SK-N-SH (cell line): ENCODE measurements at regions not wholly inside any gene's neighbourhood (a gene's known extent, or its start where the extent isn't known, plus 50 kb on each side); places are given as distances from the start of the nearest gene placed in this dataset.

Experiments
- CTCF ChIA-PET: fragments of 300-600, 350-600 bp; formaldehyde crosslinking; extraction: SDS; loops from one replicate; lab custom pipeline; 2021; lab: Yijun Ruan, JAX
- POLR2A ChIA-PET: fragments of 350-600 bp; sonication (Branson Sonifier 250); formaldehyde crosslinking; extraction: SDS; loops from one replicate; lab custom pipeline; 2020; ENCODE audit warnings: antibody characterized with exemption, inconsistent platforms; lab: Yijun Ruan, JAX
- DNase-seq: peaks from one replicate; pipeline ENCODE4 v3.0.0; 2012
- H2AFZ ChIP-seq: fragments of 200-600 bp; sonication (generic); 2 replicates; pipeline ENCODE4 v1.8.1; 2016; ENCODE audit warnings: antibody characterized with exemption, mild to moderate bottlenecking, low read depth
- H3F3A ChIP-seq: fragments of 200-600 bp; sonication (generic); replicated peaks from 2 replicates; pipeline ENCODE3; 2016; ENCODE audit warnings: antibody characterized with exemption, mild to moderate bottlenecking; ENCODE audit not compliant: insufficient read depth
- H3K27ac ChIP-seq, 2 experiments: fragments of 200-500 bp in 1 of 2; fragments of 200-600 bp in 1 of 2; sonication (Bioruptor generic) in 1 of 2; sonication (generic), shearing (Covaris generic) in 1 of 2; 2 replicates each; pipeline versions ENCODE4 v1.5.1 to v1.6.1; 2014 to 2016; ENCODE audit warnings: low read depth in 2 of 2, inconsistent platforms in 1 of 2, low read length in 1 of 2, mild to moderate bottlenecking in 1 of 2, mixed read lengths in 1 of 2
- H3K27me3 ChIP-seq: fragments of 200-600 bp; sonication (generic), shearing (Covaris generic); 2 replicates; pipeline ENCODE4 v1.6.1; 2016; ENCODE audit warnings: mixed run types; ENCODE audit not compliant: insufficient read depth
- H3K36me3 ChIP-seq, 2 experiments: fragments of 200-500 bp in 1 of 2; fragments of 200-600 bp in 1 of 2; sonication (Bioruptor generic) in 1 of 2; sonication (generic) in 1 of 2; replicated peaks in 1 of 2; 2 replicates each; pipeline versions ENCODE3 to v1.5.1; 2014 to 2016; ENCODE audit warnings: low read length in 1 of 2, mild to moderate bottlenecking in 1 of 2; ENCODE audit not compliant: insufficient read depth in 2 of 2, control insufficient read depth in 1 of 2
- H3K4me1 ChIP-seq, 2 experiments: fragments of 200-500 bp in 1 of 2; fragments of 200-600 bp in 1 of 2; sonication (Bioruptor generic) in 1 of 2; sonication (generic), shearing (Covaris generic) in 1 of 2; 2 replicates each; pipeline versions ENCODE4 v1.5.1 to v1.6.1; 2014 to 2016; ENCODE audit warnings: low read depth in 1 of 2, low read length in 1 of 2, mixed run types in 1 of 2; ENCODE audit not compliant: insufficient read depth in 2 of 2, control insufficient read depth in 1 of 2
- H3K4me2 ChIP-seq: fragments of 200-600 bp; sonication (generic), shearing (Covaris generic); 2 replicates; pipeline ENCODE4 v1.6.1; 2017; ENCODE audit warnings: mixed run types
- H3K4me3 ChIP-seq, 2 experiments: fragments of 200-500 bp in 1 of 2; fragments of 200-600 bp in 1 of 2; sonication (Bioruptor generic) in 1 of 2; sonication (generic), shearing (Covaris generic) in 1 of 2; 2 replicates each; pipeline versions ENCODE4 v1.5.1 to v1.8.1; 2014 to 2016; ENCODE audit warnings: low read depth in 2 of 2, inconsistent platforms in 1 of 2, low read length in 1 of 2, mild to moderate bottlenecking in 1 of 2, mixed read lengths in 1 of 2, moderate library complexity in 1 of 2
- H3K79me2 ChIP-seq: fragments of 200-600 bp; sonication (generic); 2 replicates; pipeline ENCODE4 v1.8.1; 2017; ENCODE audit warnings: mild to moderate bottlenecking; ENCODE audit not compliant: insufficient read depth
- H3K9ac ChIP-seq: fragments of 200-600 bp; sonication (generic); 2 replicates; pipeline ENCODE4 v1.6.1; 2017; ENCODE audit warnings: mixed run types
- H3K9me2 ChIP-seq: fragments of 200-600 bp; sonication (generic); 2 replicates; pipeline ENCODE4 v1.6.1; 2017; ENCODE audit warnings: mixed run types
- H3K9me3 ChIP-seq: fragments of 200-600 bp; sonication (generic); 2 replicates; pipeline ENCODE4 v1.6.1; 2017; ENCODE audit warnings: mixed run types, mild to moderate bottlenecking, moderate library complexity
- H4K20me1 ChIP-seq: fragments of 200-600 bp; sonication (generic); 2 replicates; pipeline ENCODE4 v1.6.1; 2017; ENCODE audit warnings: mild to moderate bottlenecking, mixed run types; ENCODE audit not compliant: insufficient read depth
- ELF1 ChIP-seq: IDR thresholded peaks from 2 replicates; pipeline ENCODE4 v1.4.0; 2012
- EP300 ChIP-seq, 2 experiments: IDR thresholded peaks; 2 replicates each; pipeline versions ENCODE4 v1.4.0 to v1.6.1; 2012; ENCODE audit warnings: borderline replicate concordance in 1 of 2, low read depth in 1 of 2, low read length in 1 of 2
- EZH2phosphoT487 ChIP-seq: fragments of 200-600 bp; sonication (generic); IDR thresholded peaks from 2 replicates; pipeline ENCODE4 v1.6.1; 2017; ENCODE audit warnings: low read depth, mixed run types, mild to moderate bottlenecking, antibody characterized with exemption, moderate library complexity, borderline replicate concordance
- FOSL2 ChIP-seq: IDR thresholded peaks from 2 replicates; pipeline ENCODE4 v1.4.0; 2012; ENCODE audit warnings: low read depth, mild to moderate bottlenecking, moderate library complexity, borderline replicate concordance
- FOXM1 ChIP-seq: IDR thresholded peaks from 2 replicates; pipeline ENCODE4 v1.4.0; 2012; ENCODE audit warnings: low read depth, mild to moderate bottlenecking
- JUND ChIP-seq: IDR thresholded peaks from 2 replicates; pipeline ENCODE4 v1.4.0; 2012
- MXI1 ChIP-seq: IDR thresholded peaks from 2 replicates; pipeline ENCODE4 v1.6.1; 2012; ENCODE audit warnings: mild to moderate bottlenecking, low read depth, low read length, improper control_type of control experiment
- NFIC ChIP-seq: IDR thresholded peaks from 2 replicates; pipeline ENCODE4 v1.4.0; 2012; ENCODE audit warnings: borderline replicate concordance
- POLR2AphosphoS5 ChIP-seq: IDR thresholded peaks from 2 replicates; pipeline ENCODE4 v1.6.1; 2012; ENCODE audit warnings: low read depth, low read length
- RCOR1 ChIP-seq: fragments of 150-350 bp; IDR thresholded peaks from 2 replicates; pipeline ENCODE4 v1.6.1; 2017; ENCODE audit warnings: antibody characterized with exemption, low read length
- RFX5 ChIP-seq: IDR thresholded peaks from 2 replicates; pipeline ENCODE4 v1.6.1; 2012; ENCODE audit warnings: mild to moderate bottlenecking, improper control_type of control experiment, low read length
- SMC3 ChIP-seq: IDR thresholded peaks from 2 replicates; pipeline ENCODE4 v1.6.1; 2012; ENCODE audit warnings: low read depth, low read length, improper control_type of control experiment
- TAF1 ChIP-seq: IDR thresholded peaks from 2 replicates; pipeline ENCODE4 v1.6.1; 2012; ENCODE audit warnings: low read depth, mild to moderate bottlenecking, low read length, moderate library complexity, borderline replicate concordance
- TCF12 ChIP-seq: IDR thresholded peaks from 2 replicates; pipeline ENCODE4 v1.4.0; 2012
- YY1 ChIP-seq: IDR thresholded peaks from 2 replicates; pipeline ENCODE4 v1.4.0; 2012; ENCODE audit warnings: low read depth, mild to moderate bottlenecking
- WGBS: methylation state at CpG from one replicate; pipeline ENCODE4 v1.1.6; 2017; ENCODE audit warnings: low lambda C conversion rate; 5-methylcytosine and 5-hydroxymethylcytosine counted together
- TF ChIP-seq, protein P1 (sequence below): IDR thresholded peaks from 2 replicates; pipeline ENCODE4 v1.4.0; 2012; ENCODE audit warnings: low read depth
- TF ChIP-seq, protein P2 (sequence below): IDR thresholded peaks from 2 replicates; pipeline ENCODE4 v1.6.1; 2012; ENCODE audit warnings: mild to moderate bottlenecking, low read depth, low read length, moderate library complexity
- TF ChIP-seq, protein P3 (sequence below): IDR thresholded peaks from 2 replicates; pipeline ENCODE4 v1.4.0; 2012; ENCODE audit warnings: low read depth, borderline replicate concordance
- TF ChIP-seq, protein P4 (sequence below): fragments of 200-600 bp; sonication (generic); IDR thresholded peaks from 2 replicates; pipeline ENCODE4 v1.6.1; 2017; ENCODE audit warnings: antibody characterized with exemption, mild to moderate bottlenecking, moderate library complexity
- TF ChIP-seq, protein P5 (sequence below): fragments of 150-350 bp; IDR thresholded peaks from 2 replicates; pipeline ENCODE4 v1.6.1; 2016; ENCODE audit warnings: mild to moderate bottlenecking, low read depth, low read length

DNA sequence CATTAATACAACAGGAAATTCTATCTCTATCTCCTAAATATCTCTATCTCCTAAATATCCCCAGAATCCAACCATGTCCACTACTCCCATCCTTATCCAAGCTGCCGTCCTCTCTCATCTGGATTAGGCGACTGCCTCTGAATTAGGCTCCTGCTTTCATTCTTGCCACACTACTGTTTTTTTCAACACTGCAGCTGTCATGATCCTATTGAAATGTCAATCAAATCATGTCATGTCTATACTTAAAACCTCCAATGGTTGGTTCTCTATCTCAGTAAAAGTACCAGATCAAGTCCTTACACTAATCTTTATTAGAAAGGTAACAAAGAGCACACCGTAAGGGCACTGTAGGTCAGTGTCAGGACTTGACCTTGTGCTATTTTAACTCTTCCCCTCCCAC, 82.0 kb upstream of the NFIA start:
- no peak overlapping the region for H3K4me3 ChIP-seq
- H3K9me2 ChIP-seq: no peaks in the 10 kb centered on the region
- H3K27me3 ChIP-seq: no peaks in the 10 kb centered on the region
- no peaks in the 10 kb centered on the region for H3K9me3 ChIP-seq
- no peaks in the 10 kb centered on the region for H3F3A ChIP-seq
- H4K20me1 ChIP-seq: no peaks in the 10 kb centered on the region
- H3K36me3 ChIP-seq: no peaks in the 10 kb centered on the region
- CTCF ChIA-PET: no interaction called here
- no peak overlapping the region for H3K27ac ChIP-seq
- no peak for DNase-seq
- no peak overlapping the region for H3K4me2 ChIP-seq
- no peak overlapping the region for H2AFZ ChIP-seq
- TF ChIP-seq TAF1 (no peak), MXI1 (no peak), EZH2phosphoT487 (no peak), JUND (no peak), SMC3 (no peak), FOSL2 (no peak), RCOR1 (no peak), NFIC (no peak), ELF1 (no peak), POLR2AphosphoS5 (no peak), EP300 (IDR thresholded peaks at IDR 0.05; ENCODE audit: borderline replicate concordance in 1 of 2, low read depth in 1 of 2, low read length in 1 of 2) (no peak)
- TF ChIP-seq, protein P1, sequence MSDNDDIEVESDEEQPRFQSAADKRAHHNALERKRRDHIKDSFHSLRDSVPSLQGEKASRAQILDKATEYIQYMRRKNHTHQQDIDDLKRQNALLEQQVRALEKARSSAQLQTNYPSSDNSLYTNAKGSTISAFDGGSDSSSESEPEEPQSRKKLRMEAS: no peak
- TF ChIP-seq, protein P2, sequence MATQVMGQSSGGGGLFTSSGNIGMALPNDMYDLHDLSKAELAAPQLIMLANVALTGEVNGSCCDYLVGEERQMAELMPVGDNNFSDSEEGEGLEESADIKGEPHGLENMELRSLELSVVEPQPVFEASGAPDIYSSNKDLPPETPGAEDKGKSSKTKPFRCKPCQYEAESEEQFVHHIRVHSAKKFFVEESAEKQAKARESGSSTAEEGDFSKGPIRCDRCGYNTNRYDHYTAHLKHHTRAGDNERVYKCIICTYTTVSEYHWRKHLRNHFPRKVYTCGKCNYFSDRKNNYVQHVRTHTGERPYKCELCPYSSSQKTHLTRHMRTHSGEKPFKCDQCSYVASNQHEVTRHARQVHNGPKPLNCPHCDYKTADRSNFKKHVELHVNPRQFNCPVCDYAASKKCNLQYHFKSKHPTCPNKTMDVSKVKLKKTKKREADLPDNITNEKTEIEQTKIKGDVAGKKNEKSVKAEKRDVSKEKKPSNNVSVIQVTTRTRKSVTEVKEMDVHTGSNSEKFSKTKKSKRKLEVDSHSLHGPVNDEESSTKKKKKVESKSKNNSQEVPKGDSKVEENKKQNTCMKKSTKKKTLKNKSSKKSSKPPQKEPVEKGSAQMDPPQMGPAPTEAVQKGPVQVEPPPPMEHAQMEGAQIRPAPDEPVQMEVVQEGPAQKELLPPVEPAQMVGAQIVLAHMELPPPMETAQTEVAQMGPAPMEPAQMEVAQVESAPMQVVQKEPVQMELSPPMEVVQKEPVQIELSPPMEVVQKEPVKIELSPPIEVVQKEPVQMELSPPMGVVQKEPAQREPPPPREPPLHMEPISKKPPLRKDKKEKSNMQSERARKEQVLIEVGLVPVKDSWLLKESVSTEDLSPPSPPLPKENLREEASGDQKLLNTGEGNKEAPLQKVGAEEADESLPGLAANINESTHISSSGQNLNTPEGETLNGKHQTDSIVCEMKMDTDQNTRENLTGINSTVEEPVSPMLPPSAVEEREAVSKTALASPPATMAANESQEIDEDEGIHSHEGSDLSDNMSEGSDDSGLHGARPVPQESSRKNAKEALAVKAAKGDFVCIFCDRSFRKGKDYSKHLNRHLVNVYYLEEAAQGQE: no peak
- TF ChIP-seq, protein P3, sequence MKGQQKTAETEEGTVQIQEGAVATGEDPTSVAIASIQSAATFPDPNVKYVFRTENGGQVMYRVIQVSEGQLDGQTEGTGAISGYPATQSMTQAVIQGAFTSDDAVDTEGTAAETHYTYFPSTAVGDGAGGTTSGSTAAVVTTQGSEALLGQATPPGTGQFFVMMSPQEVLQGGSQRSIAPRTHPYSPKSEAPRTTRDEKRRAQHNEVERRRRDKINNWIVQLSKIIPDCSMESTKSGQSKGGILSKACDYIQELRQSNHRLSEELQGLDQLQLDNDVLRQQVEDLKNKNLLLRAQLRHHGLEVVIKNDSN: no peak
- WGBS: 98% methylated on average over 3 of the region's 3 CpGs
- POLR2A ChIA-PET: no interaction called here
- H3K79me2 ChIP-seq: no peaks in the 10 kb centered on the region
- peaks cover 0 to 4% of the 10 kb centered on the region in 2 experiments; a peak in 1 of 4 replicates for H3K4me1 ChIP-seq
- no peak overlapping the region for H3K9ac ChIP-seq

DNA sequence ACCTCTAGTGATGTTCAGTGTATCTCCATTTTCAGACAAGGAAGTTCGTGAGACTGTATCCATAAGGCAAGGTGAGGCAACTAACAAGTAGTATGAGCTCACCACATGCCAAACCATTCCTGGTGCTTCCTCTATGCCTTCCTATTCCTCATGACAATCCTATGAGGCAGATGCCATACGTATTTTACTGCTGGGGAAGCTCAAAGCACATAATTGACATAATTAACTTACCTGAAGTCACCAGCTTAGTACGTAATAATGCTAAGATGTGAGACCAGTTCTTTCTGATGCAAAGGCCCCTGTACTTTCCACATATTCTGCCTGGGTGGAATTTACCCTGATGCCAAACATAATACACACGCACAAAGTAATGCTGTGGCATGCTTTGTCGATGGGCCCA, 83.6 kb upstream of the NFIA start:
- H3K4me1 ChIP-seq: no peaks in the 10 kb centered on the region; a peak in 1 of 4 replicates
- H3K9ac ChIP-seq: no peak overlapping the region
- ChIA-PET CTCF (interaction anchor here (1.0 to 1.5 kb wide), 2 partner anchors 17 to 20 kb away, joined by 3 to 4 read pairs; no protein-coding TSS in a partner anchor), POLR2A (no interaction called here)
- DNase-seq: no peak
- no peaks in the 10 kb centered on the region for H3K27me3 ChIP-seq
- H2AFZ ChIP-seq: no peak overlapping the region
- no peaks in the 10 kb centered on the region for H3K9me3 ChIP-seq
- H3K4me2 ChIP-seq: no peak overlapping the region
- H3K36me3 ChIP-seq: no peaks in the 10 kb centered on the region
- 90% methylated on average over 5 of the region's 5 CpGs for WGBS
- no peak overlapping the region for H3K27ac ChIP-seq
- no peaks in the 10 kb centered on the region for H3F3A ChIP-seq
- no peak overlapping the region for H3K4me3 ChIP-seq
- no peaks in the 10 kb centered on the region for H3K9me2 ChIP-seq
- no peaks in the 10 kb centered on the region for H3K79me2 ChIP-seq
- no peaks in the 10 kb centered on the region for H4K20me1 ChIP-seq
- TF ChIP-seq EP300 (IDR thresholded peaks at IDR 0.05; ENCODE audit: borderline replicate concordance in 1 of 2, low read depth in 1 of 2, low read length in 1 of 2): no peak
- TF ChIP-seq, protein P4, sequence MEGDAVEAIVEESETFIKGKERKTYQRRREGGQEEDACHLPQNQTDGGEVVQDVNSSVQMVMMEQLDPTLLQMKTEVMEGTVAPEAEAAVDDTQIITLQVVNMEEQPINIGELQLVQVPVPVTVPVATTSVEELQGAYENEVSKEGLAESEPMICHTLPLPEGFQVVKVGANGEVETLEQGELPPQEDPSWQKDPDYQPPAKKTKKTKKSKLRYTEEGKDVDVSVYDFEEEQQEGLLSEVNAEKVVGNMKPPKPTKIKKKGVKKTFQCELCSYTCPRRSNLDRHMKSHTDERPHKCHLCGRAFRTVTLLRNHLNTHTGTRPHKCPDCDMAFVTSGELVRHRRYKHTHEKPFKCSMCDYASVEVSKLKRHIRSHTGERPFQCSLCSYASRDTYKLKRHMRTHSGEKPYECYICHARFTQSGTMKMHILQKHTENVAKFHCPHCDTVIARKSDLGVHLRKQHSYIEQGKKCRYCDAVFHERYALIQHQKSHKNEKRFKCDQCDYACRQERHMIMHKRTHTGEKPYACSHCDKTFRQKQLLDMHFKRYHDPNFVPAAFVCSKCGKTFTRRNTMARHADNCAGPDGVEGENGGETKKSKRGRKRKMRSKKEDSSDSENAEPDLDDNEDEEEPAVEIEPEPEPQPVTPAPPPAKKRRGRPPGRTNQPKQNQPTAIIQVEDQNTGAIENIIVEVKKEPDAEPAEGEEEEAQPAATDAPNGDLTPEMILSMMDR: no peak
- TF ChIP-seq, protein P5, sequence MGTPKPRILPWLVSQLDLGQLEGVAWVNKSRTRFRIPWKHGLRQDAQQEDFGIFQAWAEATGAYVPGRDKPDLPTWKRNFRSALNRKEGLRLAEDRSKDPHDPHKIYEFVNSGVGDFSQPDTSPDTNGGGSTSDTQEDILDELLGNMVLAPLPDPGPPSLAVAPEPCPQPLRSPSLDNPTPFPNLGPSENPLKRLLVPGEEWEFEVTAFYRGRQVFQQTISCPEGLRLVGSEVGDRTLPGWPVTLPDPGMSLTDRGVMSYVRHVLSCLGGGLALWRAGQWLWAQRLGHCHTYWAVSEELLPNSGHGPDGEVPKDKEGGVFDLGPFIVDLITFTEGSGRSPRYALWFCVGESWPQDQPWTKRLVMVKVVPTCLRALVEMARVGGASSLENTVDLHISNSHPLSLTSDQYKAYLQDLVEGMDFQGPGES: no peak
- TF ChIP-seq, protein P3: no peak
- no peak for TF ChIP-seq TCF12
- TF ChIP-seq TAF1: no peak
- TF ChIP-seq FOSL2: no peak
- TF ChIP-seq FOXM1: no peak
- no peak for TF ChIP-seq YY1
- no peak for TF ChIP-seq RFX5
